Pancreas (tissue), 10 donors: ENCODE measurements at regions not wholly inside any gene's neighbourhood (a gene's known extent, or its start where the extent isn't known, plus 50 kb on each side); places are given as distances from the start of the nearest gene placed in this dataset.

Experiments
- ATAC-seq, 4 donors: fragments of 200-7000 bp; cut with Tn5 transposase; one replicate each; pipeline versions ENCODE4 v1.8.0 to v1.9.1; 2020; ENCODE audit warnings: mild to moderate bottlenecking in 4 of 4, moderate library complexity in 4 of 4
- DNase-seq, 6 donors: peaks; one replicate each; pipeline ENCODE4 v3.0.0-alpha.2; 2020
- FAIRE-seq: peaks from 2 replicates; lab custom pipeline; 2012; peaks lifted over from hg19 to GRCh38; lab: Jason Lieb, UNC
- H3K27ac ChIP-seq, 4 donors: fragments of 200-600 bp; sonication (generic); 1 replicate in 3 of 4; 2 replicates in 1 of 4; pipeline versions ENCODE4 v1.5.0 to v1.8.0; 2020
- H3K27me3 ChIP-seq, 4 donors: fragments of 200-600 bp; one replicate each; pipeline ENCODE4 v1.8.0; 2021
- H3K36me3 ChIP-seq, 3 donors: fragments of 200-600 bp; sonication (generic) in 1 of 3; one replicate each; pipeline versions ENCODE4 v1.5.0 to v1.8.0; 2020 to 2021
- H3K4me1 ChIP-seq, 3 donors: fragments of 200-600 bp; one replicate each; pipeline ENCODE4 v1.8.0; 2021
- H3K4me3 ChIP-seq, 4 donors: fragments of 200-600 bp; sonication (generic) in 2 of 4; one replicate each; pipeline versions ENCODE4 v1.5.0 to v1.8.0; 2020 to 2021
- H3K9me3 ChIP-seq, 4 donors: fragments of 200-600 bp; one replicate each; pipeline ENCODE4 v1.8.0; 2021
- WGBS, 2 donors: extraction: QIAGEN DNeasy Blood & Tissue Kit; methylation state at CpG; one replicate each; pipeline ENCODE4 v1.1.7; 2013; 5-methylcytosine and 5-hydroxymethylcytosine counted together
- intact Hi-C, 3 donors: fragments of 100-400 bp; cut with DNase I; formaldehyde crosslinking; loops; one replicate each; pipeline versions ENCODE4 v1.11.1 to v1.14.2; 2022
- TF ChIP-seq, protein P1 (sequence below), 4 donors: fragments of 200-600 bp; sonication (generic) in 3 of 4; IDR thresholded peaks; one replicate each; pipeline versions ENCODE4 v1.5.0 to v1.8.0; 2021; ENCODE audit warnings: antibody characterized with exemption in 4 of 4
- donor health status: healthy with polysubstance abuse.
- donor health status: DM: no; HTN: no; CAD: no; lungs with moderate emphysema.
- donor health status: DM: no; HTN: no; CAD: no.
- donor health status: control.
- donor health status: control.
- donor health status: Bipolar disorder and iron deficiency.
- donor health status: DM: yes; HTN: yes; CAD: no.
- donor health status: DM: no; HTN: no; CAD: no.
- donor health status: DM: no; HTN: no; CAD: no.
- donor health status: DM: yes; HTN: yes; CAD: no.

- intact Hi-C loops = no loop called here
- Histone ChIP-seq H3K4me1 (peaks cover 0 to 5% (median 0%) of the 10 kb centered on the region in 3 donors), H3K27me3 (no peaks in the 10 kb centered on the region), H3K9me3 (no peaks in the 10 kb centered on the region), H3K4me3 (no peak overlapping the region), H3K36me3 (no peaks in the 10 kb centered on the region), H3K27ac (no peak overlapping the region)
- TF ChIP-seq, protein P1, sequence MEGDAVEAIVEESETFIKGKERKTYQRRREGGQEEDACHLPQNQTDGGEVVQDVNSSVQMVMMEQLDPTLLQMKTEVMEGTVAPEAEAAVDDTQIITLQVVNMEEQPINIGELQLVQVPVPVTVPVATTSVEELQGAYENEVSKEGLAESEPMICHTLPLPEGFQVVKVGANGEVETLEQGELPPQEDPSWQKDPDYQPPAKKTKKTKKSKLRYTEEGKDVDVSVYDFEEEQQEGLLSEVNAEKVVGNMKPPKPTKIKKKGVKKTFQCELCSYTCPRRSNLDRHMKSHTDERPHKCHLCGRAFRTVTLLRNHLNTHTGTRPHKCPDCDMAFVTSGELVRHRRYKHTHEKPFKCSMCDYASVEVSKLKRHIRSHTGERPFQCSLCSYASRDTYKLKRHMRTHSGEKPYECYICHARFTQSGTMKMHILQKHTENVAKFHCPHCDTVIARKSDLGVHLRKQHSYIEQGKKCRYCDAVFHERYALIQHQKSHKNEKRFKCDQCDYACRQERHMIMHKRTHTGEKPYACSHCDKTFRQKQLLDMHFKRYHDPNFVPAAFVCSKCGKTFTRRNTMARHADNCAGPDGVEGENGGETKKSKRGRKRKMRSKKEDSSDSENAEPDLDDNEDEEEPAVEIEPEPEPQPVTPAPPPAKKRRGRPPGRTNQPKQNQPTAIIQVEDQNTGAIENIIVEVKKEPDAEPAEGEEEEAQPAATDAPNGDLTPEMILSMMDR (IDR thresholded peaks at IDR 0.05) = no peak
- no peak for ATAC-seq
- 82 to 88% methylated on average over 1 of the region's 1 CpG for WGBS, 2 donors
- FAIRE-seq = no peak
- no peak for DNase-seq
Measured at GRCh38 chr6:81383472-81383871, 369.0 kb downstream of the TENT5A start.

- Histone ChIP-seq H3K36me3 (no peaks in the 10 kb centered on the region), H3K4me1 (peaks cover 0 to 5% (median 0%) of the 10 kb centered on the region in 3 donors), H3K4me3 (no peak overlapping the region), H3K27me3 (no peaks in the 10 kb centered on the region), H3K9me3 (no peaks in the 10 kb centered on the region), H3K27ac (no peak overlapping the region)
- DNase-seq (no peak), FAIRE-seq (no peak), ATAC-seq (no peak)
- intact Hi-C loops = no loop called here
- 66 to 67% methylated on average over 4 of the region's 4 CpGs for WGBS, 2 donors
- TF ChIP-seq, protein P1 (IDR thresholded peaks at IDR 0.05) = no peak
Measured at GRCh38 chr6:81382852-81383251, 369.6 kb downstream of the TENT5A start.

- intact Hi-C loops = no loop called here
- peak; percentile 55 to 63 (median 60) for ATAC-seq
- Histone ChIP-seq H3K36me3 (no peaks in the 10 kb centered on the region), H3K27me3 (no peaks in the 10 kb centered on the region), H3K9me3 (no peaks in the 10 kb centered on the region), H3K4me1 (peaks cover 0 to 5% (median 0%) of the 10 kb centered on the region in 3 donors), H3K4me3 (no peak overlapping the region), H3K27ac (no peak overlapping the region)
- no peak for DNase-seq
- TF ChIP-seq, protein P1 (IDR thresholded peaks at IDR 0.05) = no peak
- WGBS, 2 donors = 97% methylated on average over 1 of the region's 1 CpG
- no peak for FAIRE-seq
Measured at GRCh38 chr6:81381382-81381916, 371.0 kb downstream of the TENT5A start.

DNA sequence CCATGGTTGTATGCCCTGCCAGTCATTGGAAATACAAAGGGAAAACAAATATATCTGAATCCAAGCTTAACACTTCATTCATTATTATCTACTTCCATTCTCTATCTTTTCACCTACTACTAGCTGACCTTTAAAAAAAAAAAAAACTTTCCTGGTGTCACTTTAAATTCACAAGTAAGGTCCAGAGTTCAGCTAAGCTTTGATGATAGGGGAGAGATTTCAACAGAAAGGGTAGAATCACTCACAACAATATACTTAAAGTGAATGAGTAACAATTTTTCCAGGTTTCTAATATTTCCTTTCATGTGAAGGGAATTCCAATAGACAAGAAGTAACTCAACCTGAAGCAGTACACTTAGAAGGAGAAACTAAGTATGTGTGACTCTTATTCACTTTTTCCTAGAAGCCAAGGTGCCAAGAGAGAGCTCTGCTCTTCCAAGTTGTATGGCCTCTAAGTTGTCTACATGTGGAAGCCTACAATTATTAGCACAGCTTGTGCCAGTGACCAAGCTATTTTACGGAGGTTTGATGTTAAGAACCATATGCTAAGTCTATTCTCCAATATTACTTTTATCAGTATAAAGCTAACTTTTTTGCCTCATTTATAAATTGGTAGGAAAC, 371.7 kb downstream of the TENT5A start:
- ATAC-seq (peak in 1 of 4 donors; percentile 24), DNase-seq (no peak), FAIRE-seq (no peak)
- Histone ChIP-seq H3K36me3 (no peaks in the 10 kb centered on the region), H3K4me1 (peaks cover 0 to 5% (median 0%) of the 10 kb centered on the region in 3 donors), H3K9me3 (no peaks in the 10 kb centered on the region), H3K27ac (no peak overlapping the region), H3K4me3 (no peak overlapping the region), H3K27me3 (no peaks in the 10 kb centered on the region)
- intact Hi-C loops = no loop called here
- WGBS, 2 donors = 65 to 73% methylated on average over 1 of the region's 1 CpG
- TF ChIP-seq, protein P1 (IDR thresholded peaks at IDR 0.05) = no peak

DNA sequence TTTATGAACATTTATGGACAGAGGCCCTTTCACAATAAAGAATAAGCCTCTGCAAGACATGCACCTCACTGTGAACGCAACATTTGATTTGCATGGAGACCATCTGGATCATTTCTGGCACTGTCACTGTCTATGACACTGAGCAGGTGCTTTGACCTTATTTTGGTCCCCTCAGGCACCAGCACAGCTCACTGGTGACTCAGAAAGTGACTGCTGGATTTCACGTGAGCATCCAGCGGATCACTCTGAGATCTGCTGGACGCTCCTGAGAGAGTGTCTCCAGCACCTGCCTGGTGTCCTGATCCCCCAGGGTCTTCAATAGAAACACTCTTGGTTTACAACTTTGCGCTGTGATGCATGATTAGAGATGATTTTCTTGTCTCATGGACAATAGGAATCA, 375.7 kb downstream of the TENT5A start:
- WGBS, 2 donors = 88% methylated on average over 5 of the region's 5 CpGs
- Histone ChIP-seq H3K4me1 (peaks cover 0 to 5% (median 0%) of the 10 kb centered on the region in 3 donors), H3K4me3 (no peak overlapping the region), H3K27me3 (no peaks in the 10 kb centered on the region), H3K9me3 (no peaks in the 10 kb centered on the region), H3K36me3 (no peaks in the 10 kb centered on the region), H3K27ac (no peak overlapping the region)
- intact Hi-C loops = no loop called here
- no peak for DNase-seq
- no peak for ATAC-seq
- TF ChIP-seq, protein P1 (IDR thresholded peaks at IDR 0.05) = no peak
- no peak for FAIRE-seq
